SK-N-SH (cell line): ENCODE measurements at regions not wholly inside any gene's neighbourhood (a gene's known extent, or its start where the extent isn't known, plus 50 kb on each side); places are given as distances from the start of the nearest gene placed in this dataset.

Experiments used
- CTCF ChIA-PET: fragments of 300-600, 350-600 bp; formaldehyde crosslinking; extraction: SDS; loops from one replicate; lab custom pipeline; 2021; lab: Yijun Ruan, JAX
- POLR2A ChIA-PET: fragments of 350-600 bp; sonication (Branson Sonifier 250); formaldehyde crosslinking; extraction: SDS; loops from one replicate; lab custom pipeline; 2020; ENCODE audit warnings: antibody characterized with exemption, inconsistent platforms; lab: Yijun Ruan, JAX
- DNase-seq: peaks from one replicate; pipeline ENCODE4 v3.0.0; 2012
- H2AFZ ChIP-seq: fragments of 200-600 bp; sonication (generic); 2 replicates; pipeline ENCODE4 v1.8.1; 2016; ENCODE audit warnings: antibody characterized with exemption, mild to moderate bottlenecking, low read depth
- H3F3A ChIP-seq: fragments of 200-600 bp; sonication (generic); replicated peaks from 2 replicates; pipeline ENCODE3; 2016; ENCODE audit warnings: antibody characterized with exemption, mild to moderate bottlenecking; ENCODE audit not compliant: insufficient read depth
- H3K27ac ChIP-seq, 2 experiments: fragments of 200-500 bp in 1 of 2; fragments of 200-600 bp in 1 of 2; sonication (Bioruptor generic) in 1 of 2; sonication (generic), shearing (Covaris generic) in 1 of 2; 2 replicates each; pipeline versions ENCODE4 v1.5.1 to v1.6.1; 2014 to 2016; ENCODE audit warnings: low read depth in 2 of 2, inconsistent platforms in 1 of 2, low read length in 1 of 2, mild to moderate bottlenecking in 1 of 2, mixed read lengths in 1 of 2
- H3K27me3 ChIP-seq: fragments of 200-600 bp; sonication (generic), shearing (Covaris generic); 2 replicates; pipeline ENCODE4 v1.6.1; 2016; ENCODE audit warnings: mixed run types; ENCODE audit not compliant: insufficient read depth
- H3K36me3 ChIP-seq, 2 experiments: fragments of 200-500 bp in 1 of 2; fragments of 200-600 bp in 1 of 2; sonication (Bioruptor generic) in 1 of 2; sonication (generic) in 1 of 2; replicated peaks in 1 of 2; 2 replicates each; pipeline versions ENCODE3 to v1.5.1; 2014 to 2016; ENCODE audit warnings: low read length in 1 of 2, mild to moderate bottlenecking in 1 of 2; ENCODE audit not compliant: insufficient read depth in 2 of 2, control insufficient read depth in 1 of 2
- H3K4me1 ChIP-seq, 2 experiments: fragments of 200-500 bp in 1 of 2; fragments of 200-600 bp in 1 of 2; sonication (Bioruptor generic) in 1 of 2; sonication (generic), shearing (Covaris generic) in 1 of 2; 2 replicates each; pipeline versions ENCODE4 v1.5.1 to v1.6.1; 2014 to 2016; ENCODE audit warnings: low read depth in 1 of 2, low read length in 1 of 2, mixed run types in 1 of 2; ENCODE audit not compliant: insufficient read depth in 2 of 2, control insufficient read depth in 1 of 2
- H3K4me2 ChIP-seq: fragments of 200-600 bp; sonication (generic), shearing (Covaris generic); 2 replicates; pipeline ENCODE4 v1.6.1; 2017; ENCODE audit warnings: mixed run types
- H3K4me3 ChIP-seq, 2 experiments: fragments of 200-500 bp in 1 of 2; fragments of 200-600 bp in 1 of 2; sonication (Bioruptor generic) in 1 of 2; sonication (generic), shearing (Covaris generic) in 1 of 2; 2 replicates each; pipeline versions ENCODE4 v1.5.1 to v1.8.1; 2014 to 2016; ENCODE audit warnings: low read depth in 2 of 2, inconsistent platforms in 1 of 2, low read length in 1 of 2, mild to moderate bottlenecking in 1 of 2, mixed read lengths in 1 of 2, moderate library complexity in 1 of 2
- H3K79me2 ChIP-seq: fragments of 200-600 bp; sonication (generic); 2 replicates; pipeline ENCODE4 v1.8.1; 2017; ENCODE audit warnings: mild to moderate bottlenecking; ENCODE audit not compliant: insufficient read depth
- H3K9ac ChIP-seq: fragments of 200-600 bp; sonication (generic); 2 replicates; pipeline ENCODE4 v1.6.1; 2017; ENCODE audit warnings: mixed run types
- H3K9me2 ChIP-seq: fragments of 200-600 bp; sonication (generic); 2 replicates; pipeline ENCODE4 v1.6.1; 2017; ENCODE audit warnings: mixed run types
- H3K9me3 ChIP-seq: fragments of 200-600 bp; sonication (generic); 2 replicates; pipeline ENCODE4 v1.6.1; 2017; ENCODE audit warnings: mixed run types, mild to moderate bottlenecking, moderate library complexity
- H4K20me1 ChIP-seq: fragments of 200-600 bp; sonication (generic); 2 replicates; pipeline ENCODE4 v1.6.1; 2017; ENCODE audit warnings: mild to moderate bottlenecking, mixed run types; ENCODE audit not compliant: insufficient read depth
- ELF1 ChIP-seq: IDR thresholded peaks from 2 replicates; pipeline ENCODE4 v1.4.0; 2012
- EP300 ChIP-seq, 2 experiments: IDR thresholded peaks; 2 replicates each; pipeline versions ENCODE4 v1.4.0 to v1.6.1; 2012; ENCODE audit warnings: borderline replicate concordance in 1 of 2, low read depth in 1 of 2, low read length in 1 of 2
- EZH2phosphoT487 ChIP-seq: fragments of 200-600 bp; sonication (generic); IDR thresholded peaks from 2 replicates; pipeline ENCODE4 v1.6.1; 2017; ENCODE audit warnings: low read depth, mixed run types, mild to moderate bottlenecking, antibody characterized with exemption, moderate library complexity, borderline replicate concordance
- FOSL2 ChIP-seq: IDR thresholded peaks from 2 replicates; pipeline ENCODE4 v1.4.0; 2012; ENCODE audit warnings: low read depth, mild to moderate bottlenecking, moderate library complexity, borderline replicate concordance
- FOXM1 ChIP-seq: IDR thresholded peaks from 2 replicates; pipeline ENCODE4 v1.4.0; 2012; ENCODE audit warnings: low read depth, mild to moderate bottlenecking
- GABPA ChIP-seq: IDR thresholded peaks from 2 replicates; pipeline ENCODE4 v1.4.0; 2012; ENCODE audit warnings: low read depth, mild to moderate bottlenecking
- JUND ChIP-seq: IDR thresholded peaks from 2 replicates; pipeline ENCODE4 v1.4.0; 2012
- MXI1 ChIP-seq: IDR thresholded peaks from 2 replicates; pipeline ENCODE4 v1.6.1; 2012; ENCODE audit warnings: mild to moderate bottlenecking, low read depth, low read length, improper control_type of control experiment
- POLR2AphosphoS5 ChIP-seq: IDR thresholded peaks from 2 replicates; pipeline ENCODE4 v1.6.1; 2012; ENCODE audit warnings: low read depth, low read length
- RAD21 ChIP-seq: IDR thresholded peaks from 2 replicates; pipeline ENCODE4 v1.6.1; 2012; ENCODE audit warnings: mild to moderate bottlenecking, low read length
- RCOR1 ChIP-seq: fragments of 150-350 bp; IDR thresholded peaks from 2 replicates; pipeline ENCODE4 v1.6.1; 2017; ENCODE audit warnings: antibody characterized with exemption, low read length
- RFX5 ChIP-seq: IDR thresholded peaks from 2 replicates; pipeline ENCODE4 v1.6.1; 2012; ENCODE audit warnings: mild to moderate bottlenecking, improper control_type of control experiment, low read length
- RXRA ChIP-seq: IDR thresholded peaks from 2 replicates; pipeline ENCODE4 v1.4.0; 2012; ENCODE audit warnings: low read depth, mild to moderate bottlenecking, borderline replicate concordance
- SIN3A ChIP-seq: IDR thresholded peaks from 2 replicates; pipeline ENCODE4 v1.6.1; 2012; ENCODE audit warnings: low read depth, mild to moderate bottlenecking, low read length, moderate library complexity, borderline replicate concordance
- YY1 ChIP-seq: IDR thresholded peaks from 2 replicates; pipeline ENCODE4 v1.4.0; 2012; ENCODE audit warnings: low read depth, mild to moderate bottlenecking
- WGBS: methylation state at CpG from one replicate; pipeline ENCODE4 v1.1.6; 2017; ENCODE audit warnings: low lambda C conversion rate; 5-methylcytosine and 5-hydroxymethylcytosine counted together
- TF ChIP-seq, protein P1 (sequence below): IDR thresholded peaks from 2 replicates; pipeline ENCODE4 v1.4.0; 2012; ENCODE audit warnings: low read depth, borderline replicate concordance
- TF ChIP-seq, protein P2 (sequence below): IDR thresholded peaks from 2 replicates; pipeline ENCODE4 v1.6.1; 2012; ENCODE audit warnings: mild to moderate bottlenecking, low read depth, low read length, moderate library complexity
- TF ChIP-seq, protein P3 (sequence below): IDR thresholded peaks from 2 replicates; pipeline ENCODE4; 2012
- TF ChIP-seq, protein P4 (sequence below): fragments of 150-350 bp; IDR thresholded peaks from 2 replicates; pipeline ENCODE4 v1.6.1; 2017; ENCODE audit warnings: antibody characterized with exemption, low read length, low read depth, borderline replicate concordance
- TF ChIP-seq, protein P5 (sequence below): IDR thresholded peaks from 2 replicates; pipeline ENCODE4 v1.4.0; 2012; ENCODE audit warnings: low read depth

DNA sequence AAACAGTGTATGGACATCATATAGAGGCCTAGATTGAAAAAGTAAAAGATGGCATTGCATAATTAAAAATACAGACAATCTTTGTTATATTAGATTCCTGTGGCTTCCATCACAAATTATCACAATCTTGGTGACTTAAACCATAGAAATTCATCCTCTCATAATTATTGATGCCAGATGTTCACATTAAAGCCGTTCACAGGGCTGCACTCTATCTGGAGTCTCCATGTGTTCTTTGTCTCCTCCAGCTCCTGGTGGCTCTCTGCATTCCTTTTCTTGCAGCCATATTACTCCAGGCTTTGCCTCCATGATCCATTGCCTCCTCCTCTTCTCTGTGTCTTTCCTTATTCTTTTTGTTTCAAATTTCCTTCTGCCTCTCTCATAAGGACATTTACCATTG is 875.7 kb upstream of the USP15 start:
- no peak for DNase-seq
- H3F3A ChIP-seq, result no peaks in the 10 kb centered on the region
- no peak overlapping the region for H3K9ac ChIP-seq
- H4K20me1 ChIP-seq, result no peaks in the 10 kb centered on the region
- 0% methylated on average over 1 of the region's 1 CpG for WGBS
- H3K36me3 ChIP-seq, result no peaks in the 10 kb centered on the region
- no peak overlapping the region for H2AFZ ChIP-seq
- peaks cover 5% of the 10 kb centered on the region; the same call in 1 of the 2 replicates for H3K9me3 ChIP-seq
- no peak overlapping the region for H3K4me2 ChIP-seq
- no peaks in the 10 kb centered on the region for H3K27me3 ChIP-seq
- H3K79me2 ChIP-seq, result no peaks in the 10 kb centered on the region
- H3K27ac ChIP-seq, result no peak overlapping the region
- H3K9me2 ChIP-seq, result no peaks in the 10 kb centered on the region
- CTCF ChIA-PET, result no interaction called here
- no peak overlapping the region for H3K4me3 ChIP-seq
- no peaks in the 10 kb centered on the region for H3K4me1 ChIP-seq
- TF ChIP-seq YY1 (no peak), GABPA (no peak), FOSL2 (no peak), FOXM1 (no peak), EZH2phosphoT487 (no peak), ELF1 (no peak), MXI1 (no peak), SIN3A (no peak), RCOR1 (no peak), JUND (no peak), EP300 (IDR thresholded peaks at IDR 0.05; ENCODE audit: borderline replicate concordance in 1 of 2, low read depth in 1 of 2, low read length in 1 of 2) (no peak), RFX5 (no peak), RXRA (no peak), POLR2AphosphoS5 (no peak), RAD21 (no peak)
- TF ChIP-seq, protein P1, sequence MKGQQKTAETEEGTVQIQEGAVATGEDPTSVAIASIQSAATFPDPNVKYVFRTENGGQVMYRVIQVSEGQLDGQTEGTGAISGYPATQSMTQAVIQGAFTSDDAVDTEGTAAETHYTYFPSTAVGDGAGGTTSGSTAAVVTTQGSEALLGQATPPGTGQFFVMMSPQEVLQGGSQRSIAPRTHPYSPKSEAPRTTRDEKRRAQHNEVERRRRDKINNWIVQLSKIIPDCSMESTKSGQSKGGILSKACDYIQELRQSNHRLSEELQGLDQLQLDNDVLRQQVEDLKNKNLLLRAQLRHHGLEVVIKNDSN, result no peak
- TF ChIP-seq, protein P2, sequence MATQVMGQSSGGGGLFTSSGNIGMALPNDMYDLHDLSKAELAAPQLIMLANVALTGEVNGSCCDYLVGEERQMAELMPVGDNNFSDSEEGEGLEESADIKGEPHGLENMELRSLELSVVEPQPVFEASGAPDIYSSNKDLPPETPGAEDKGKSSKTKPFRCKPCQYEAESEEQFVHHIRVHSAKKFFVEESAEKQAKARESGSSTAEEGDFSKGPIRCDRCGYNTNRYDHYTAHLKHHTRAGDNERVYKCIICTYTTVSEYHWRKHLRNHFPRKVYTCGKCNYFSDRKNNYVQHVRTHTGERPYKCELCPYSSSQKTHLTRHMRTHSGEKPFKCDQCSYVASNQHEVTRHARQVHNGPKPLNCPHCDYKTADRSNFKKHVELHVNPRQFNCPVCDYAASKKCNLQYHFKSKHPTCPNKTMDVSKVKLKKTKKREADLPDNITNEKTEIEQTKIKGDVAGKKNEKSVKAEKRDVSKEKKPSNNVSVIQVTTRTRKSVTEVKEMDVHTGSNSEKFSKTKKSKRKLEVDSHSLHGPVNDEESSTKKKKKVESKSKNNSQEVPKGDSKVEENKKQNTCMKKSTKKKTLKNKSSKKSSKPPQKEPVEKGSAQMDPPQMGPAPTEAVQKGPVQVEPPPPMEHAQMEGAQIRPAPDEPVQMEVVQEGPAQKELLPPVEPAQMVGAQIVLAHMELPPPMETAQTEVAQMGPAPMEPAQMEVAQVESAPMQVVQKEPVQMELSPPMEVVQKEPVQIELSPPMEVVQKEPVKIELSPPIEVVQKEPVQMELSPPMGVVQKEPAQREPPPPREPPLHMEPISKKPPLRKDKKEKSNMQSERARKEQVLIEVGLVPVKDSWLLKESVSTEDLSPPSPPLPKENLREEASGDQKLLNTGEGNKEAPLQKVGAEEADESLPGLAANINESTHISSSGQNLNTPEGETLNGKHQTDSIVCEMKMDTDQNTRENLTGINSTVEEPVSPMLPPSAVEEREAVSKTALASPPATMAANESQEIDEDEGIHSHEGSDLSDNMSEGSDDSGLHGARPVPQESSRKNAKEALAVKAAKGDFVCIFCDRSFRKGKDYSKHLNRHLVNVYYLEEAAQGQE, result no peak
- TF ChIP-seq, protein P3, sequence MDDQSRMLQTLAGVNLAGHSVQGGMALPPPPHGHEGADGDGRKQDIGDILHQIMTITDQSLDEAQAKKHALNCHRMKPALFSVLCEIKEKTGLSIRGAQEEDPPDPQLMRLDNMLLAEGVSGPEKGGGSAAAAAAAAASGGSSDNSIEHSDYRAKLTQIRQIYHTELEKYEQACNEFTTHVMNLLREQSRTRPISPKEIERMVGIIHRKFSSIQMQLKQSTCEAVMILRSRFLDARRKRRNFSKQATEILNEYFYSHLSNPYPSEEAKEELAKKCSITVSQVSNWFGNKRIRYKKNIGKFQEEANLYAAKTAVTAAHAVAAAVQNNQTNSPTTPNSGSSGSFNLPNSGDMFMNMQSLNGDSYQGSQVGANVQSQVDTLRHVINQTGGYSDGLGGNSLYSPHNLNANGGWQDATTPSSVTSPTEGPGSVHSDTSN, result no peak
- TF ChIP-seq, protein P4, sequence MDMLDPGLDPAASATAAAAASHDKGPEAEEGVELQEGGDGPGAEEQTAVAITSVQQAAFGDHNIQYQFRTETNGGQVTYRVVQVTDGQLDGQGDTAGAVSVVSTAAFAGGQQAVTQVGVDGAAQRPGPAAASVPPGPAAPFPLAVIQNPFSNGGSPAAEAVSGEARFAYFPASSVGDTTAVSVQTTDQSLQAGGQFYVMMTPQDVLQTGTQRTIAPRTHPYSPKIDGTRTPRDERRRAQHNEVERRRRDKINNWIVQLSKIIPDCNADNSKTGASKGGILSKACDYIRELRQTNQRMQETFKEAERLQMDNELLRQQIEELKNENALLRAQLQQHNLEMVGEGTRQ, result no peak
- TF ChIP-seq, protein P5, sequence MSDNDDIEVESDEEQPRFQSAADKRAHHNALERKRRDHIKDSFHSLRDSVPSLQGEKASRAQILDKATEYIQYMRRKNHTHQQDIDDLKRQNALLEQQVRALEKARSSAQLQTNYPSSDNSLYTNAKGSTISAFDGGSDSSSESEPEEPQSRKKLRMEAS, result no peak
- POLR2A ChIA-PET, result no interaction called here
